GM12878 (cell line): ENCODE measurements at regions not wholly inside any gene's neighbourhood (a gene's known extent, or its start where the extent isn't known, plus 50 kb on each side); places are given as distances from the start of the nearest gene placed in this dataset.

Experiments used
- ATAC-seq: fragments of 200-7000 bp; cut with Tn5 transposase; 3 replicates; pipeline ENCODE4 v1.9.1; 2020; ENCODE audit warnings: mild to moderate bottlenecking, moderate library complexity
- BruUV-seq: library from RNA; stranded (reverse); fragments of 400-500 nt; replicated peaks from 2 replicates; lab custom pipeline; 2021; lab: Mats Ljungman, UMichigan
- CTCF ChIA-PET: fragments of 300-600 bp; sonication (Branson Sonifier 250); formaldehyde crosslinking; extraction: SDS; loops from one replicate; lab custom pipeline; 2021; ENCODE audit warnings: inconsistent platforms; lab: Yijun Ruan, JAX
- POLR2A ChIA-PET: fragments of 350-600 bp; formaldehyde crosslinking; extraction: SDS; loops from one replicate; lab custom pipeline; 2021; ENCODE audit warnings: inconsistent platforms; lab: Charles Lee
- RAD21 ChIA-PET: fragments of 300-600 bp; sonication (Branson Sonifier 250); formaldehyde crosslinking; loops from one replicate; lab custom pipeline; 2023; ENCODE audit warnings: antibody characterized with exemption; ENCODE audit not compliant: unreplicated experiment; lab: Charles Lee
- SMC1A ChIA-PET: fragments of 300-600 bp; sonication (Branson Sonifier 250); formaldehyde crosslinking; loops from one replicate; lab custom pipeline; 2023; ENCODE audit not compliant: unreplicated experiment, uncharacterized antibody; lab: Charles Lee
- DNase-seq: peaks from one replicate; pipeline ENCODE4 v3.0.0-alpha.2; 2011; ENCODE audit warnings: low read depth, low spot score
- FAIRE-seq: peaks from 3 replicates; lab custom pipeline; 2011; peaks lifted over from hg19 to GRCh38; lab: Jason Lieb, UNC
- H2AFZ ChIP-seq: 2 replicates; pipeline ENCODE4 v1.6.0; 2011; ENCODE audit warnings: low read depth, low read length, control low read depth; ENCODE audit not compliant: control insufficient read depth
- H3K27ac ChIP-seq: 2 replicates; pipeline ENCODE4 v1.5.1; 2011; ENCODE audit warnings: control low read depth; ENCODE audit not compliant: control insufficient read depth, insufficient read depth
- H3K27me3 ChIP-seq, 2 experiments: replicated peaks in 1 of 2; 2 replicates each; pipeline versions ENCODE4 v1.6.0 to v1.6.1; 2011; ENCODE audit warnings: low read length in 1 of 2; ENCODE audit not compliant: control insufficient read depth in 2 of 2, insufficient read depth in 2 of 2
- H3K36me3 ChIP-seq, 2 experiments: 2 replicates each; pipeline ENCODE4 v1.5.1; 2011; ENCODE audit warnings: low read length in 1 of 2; ENCODE audit not compliant: control insufficient read depth in 2 of 2, insufficient read depth in 2 of 2
- H3K4me1 ChIP-seq: 2 replicates; pipeline ENCODE4 v1.6.1; 2011; ENCODE audit warnings: mild to moderate bottlenecking, low read length, moderate library complexity, mixed read lengths; ENCODE audit not compliant: control insufficient read depth, insufficient read depth
- H3K4me2 ChIP-seq: 2 replicates; pipeline ENCODE4 v1.6.0; 2011; ENCODE audit warnings: control low read depth; ENCODE audit not compliant: control insufficient read depth, insufficient read depth
- H3K4me3 ChIP-seq: fragments of 200-600 bp; sonication (generic); 2 replicates; pipeline ENCODE4 v1.5.1; 2016
- H3K79me2 ChIP-seq: 2 replicates; pipeline ENCODE4 v1.6.0; 2011; ENCODE audit warnings: low read length; ENCODE audit not compliant: control insufficient read depth, insufficient read depth
- H3K9ac ChIP-seq: 2 replicates; pipeline ENCODE4 v1.8.0; 2011; ENCODE audit warnings: low read length, control low read depth, mixed read lengths; ENCODE audit not compliant: control insufficient read depth, insufficient read depth
- H3K9me3 ChIP-seq: replicated peaks from 3 replicates; pipeline ENCODE4 v1.5.1; 2011; ENCODE audit warnings: mild to moderate bottlenecking, low read length; ENCODE audit not compliant: control insufficient read depth, insufficient read depth
- H4K20me1 ChIP-seq: 2 replicates; pipeline ENCODE4 v1.6.0; 2011; ENCODE audit not compliant: control insufficient read depth, insufficient read depth
- CEBPZ ChIP-seq: fragments of 150-350 bp; IDR thresholded peaks from 2 replicates; pipeline ENCODE4 v1.6.1; 2016; ENCODE audit warnings: low read depth, low read length
- DPF2 ChIP-seq: fragments of 450-650 bp; IDR thresholded peaks from 2 replicates; pipeline ENCODE4 v1.6.1; 2017; ENCODE audit warnings: mild to moderate bottlenecking
- ESRRA ChIP-seq: IDR thresholded peaks from 2 replicates; pipeline ENCODE4 v1.6.1; 2012; ENCODE audit warnings: mild to moderate bottlenecking, low read length, improper control_type of control experiment
- FOXK2 ChIP-seq: fragments of 450-650 bp; IDR thresholded peaks from 2 replicates; pipeline ENCODE4 v1.6.1; 2017; ENCODE audit warnings: mild to moderate bottlenecking, moderate library complexity
- MAX ChIP-seq: IDR thresholded peaks from 2 replicates; pipeline ENCODE4 v1.6.1; 2012; ENCODE audit warnings: low read depth, low read length, improper control_type of control experiment
- MEF2A ChIP-seq: IDR thresholded peaks from 2 replicates; pipeline ENCODE4 v1.6.1; 2011; ENCODE audit warnings: low read depth, mild to moderate bottlenecking, low read length, moderate library complexity; ENCODE audit not compliant: insufficient read depth
- MXI1 ChIP-seq: fragments of 150-350 bp; IDR thresholded peaks from 2 replicates; pipeline ENCODE4 v1.6.1; 2011; ENCODE audit warnings: low read depth, mild to moderate bottlenecking, inconsistent platforms, low read length, improper control_type of control experiment
- NFYA ChIP-seq: IDR thresholded peaks from 2 replicates; pipeline ENCODE4 v1.6.1; 2011; ENCODE audit warnings: low read depth, mild to moderate bottlenecking, low read length, improper control_type of control experiment, borderline replicate concordance
- NR2C2 ChIP-seq: IDR thresholded peaks from 2 replicates; pipeline ENCODE4 v1.6.1; 2011; ENCODE audit warnings: borderline replicate concordance, low read depth; ENCODE audit not compliant: control insufficient read depth, insufficient read length
- PKNOX1 ChIP-seq: fragments of 450-650 bp; IDR thresholded peaks from 2 replicates; pipeline ENCODE4 v1.6.1; 2016; ENCODE audit warnings: mild to moderate bottlenecking
- PML ChIP-seq: IDR thresholded peaks from 2 replicates; pipeline ENCODE4 v1.6.1; 2012; ENCODE audit warnings: low read length, inconsistent platforms
- POU2F2 ChIP-seq: IDR thresholded peaks from 3 replicates; pipeline ENCODE4 v1.6.1; 2011; ENCODE audit warnings: low read depth, mild to moderate bottlenecking, low read length, borderline replicate concordance
- RFX5 ChIP-seq: IDR thresholded peaks from 2 replicates; pipeline ENCODE4 v1.6.1; 2011; ENCODE audit warnings: low read depth, low read length, improper control_type of control experiment
- SUPT20H ChIP-seq: IDR thresholded peaks from 2 replicates; pipeline ENCODE4 v1.6.1; 2011; ENCODE audit warnings: low read depth, mild to moderate bottlenecking, low read length, moderate library complexity, borderline replicate concordance; ENCODE audit not compliant: control insufficient read depth
- YY1 ChIP-seq: IDR thresholded peaks from 2 replicates; pipeline ENCODE4 v1.6.1; 2011; ENCODE audit warnings: low read depth, mild to moderate bottlenecking, low read length
- WGBS: methylation state at CpG from one replicate; pipeline ENCODE4 v1.1.6; 2016; ENCODE audit warnings: low lambda C conversion rate; ENCODE audit not compliant: insufficient replicate concordance, insufficient coverage; ENCODE audit errors: missing lambda C conversion rate; 5-methylcytosine and 5-hydroxymethylcytosine counted together
- in situ Hi-C: fragments of 300-500 bp; cut with MboI; formaldehyde crosslinking; loops from 9 replicates; pipeline ENCODE4 v1.14.3; 2018; ENCODE audit warnings: mixed read lengths
- intact Hi-C: fragments of 100-400 bp; cut with micrococcal nuclease; formaldehyde crosslinking; loops from one replicate; pipeline ENCODE4 v1.14.2; 2022; ENCODE audit not compliant: unreplicated experiment

- FAIRE-seq, result no peak
- RAD21 ChIA-PET, result no interaction called here
Observed at GRCh38 chr6:74550821-74551220, 655.0 kb downstream of the COL12A1 start.

GRCh38 chr6:74549746-74550145, 656.1 kb downstream of the COL12A1 start:
- SMC1A ChIA-PET, result no interaction called here
- Histone ChIP-seq H3K36me3 (no peaks in the 10 kb centered on the region), H3K9me3 (no peaks in the 10 kb centered on the region), H3K4me1 (no peaks in the 10 kb centered on the region), H3K27me3 (no peaks in the 10 kb centered on the region), H3K79me2 (no peaks in the 10 kb centered on the region), H3K4me2 (no peak overlapping the region), H4K20me1 (no peaks in the 10 kb centered on the region), H3K27ac (no peak overlapping the region), H3K4me3 (no peak overlapping the region), H3K9ac (no peak overlapping the region), H2AFZ (no peak overlapping the region)
- DNase-seq (no peak), FAIRE-seq (no peak), ATAC-seq (no peak)
- intact Hi-C loops, result no loop called here
- in situ Hi-C loops, result no loop called here
- RAD21 ChIA-PET, result no interaction called here
- POLR2A ChIA-PET, result no interaction called here
- no TSS peak for BruUV-seq
- CTCF ChIA-PET, result no interaction called here
- 24% methylated on average over 3 of the region's 3 CpGs for WGBS
- TF ChIP-seq DPF2 (no peak), MXI1 (no peak), POU2F2 (no peak), CEBPZ (no peak), NR2C2 (no peak), PML (no peak), PKNOX1 (no peak), MEF2A (no peak), ESRRA (no peak), YY1 (no peak), FOXK2 (no peak), RFX5 (no peak), NFYA (no peak)

More at GRCh38 chr6:74550821-74551220, 655.0 kb downstream of the COL12A1 start:
- H3K4me1 ChIP-seq, result no peaks in the 10 kb centered on the region
- no peak overlapping the region for H3K9ac ChIP-seq
- no peaks in the 10 kb centered on the region for H3K9me3 ChIP-seq
- no peaks in the 10 kb centered on the region for H3K36me3 ChIP-seq
- ATAC-seq, result no peak
- no peaks in the 10 kb centered on the region for H3K27me3 ChIP-seq
- BruUV-seq, result no TSS peak
- DNase-seq, result no peak
- 12% methylated on average over 6 of the region's 6 CpGs for WGBS
- SMC1A ChIA-PET, result interaction anchor here (1.1 kb wide), 1 partner anchor 27 kb away, joined by 3 read pairs; no protein-coding TSS in a partner anchor
- CTCF ChIA-PET, result interaction anchor here (1.0 kb wide), 1 partner anchor 142 kb away, joined by 3 read pairs; no protein-coding TSS in a partner anchor
- no peak overlapping the region for H3K27ac ChIP-seq
- H3K4me3 ChIP-seq, result no peak overlapping the region
- no peak for TF ChIP-seq SUPT20H
- no peak for TF ChIP-seq MAX
- TF ChIP-seq, all 136 proteins: peak for 0
- intact Hi-C loops, result no loop called here
- in situ Hi-C loops, result no loop called here
- Histone ChIP-seq H3K4me2 (no peak overlapping the region), H3K79me2 (no peaks in the 10 kb centered on the region), H4K20me1 (no peaks in the 10 kb centered on the region), H2AFZ (no peak overlapping the region)
- POLR2A ChIA-PET, result no interaction called here
